Glutamatergic neuron (in vitro differentiated cells): ENCODE measurements at regions not wholly inside any gene's neighbourhood (a gene's known extent, or its start where the extent isn't known, plus 50 kb on each side); places are given as distances from the start of the nearest gene placed in this dataset.
"Not testable (repeated sequence)": the region's sequence is repeated elsewhere in the genome, so short reads cannot be mapped to it uniquely, and the experiment has no call there.

Source experiments
- DNase-seq: peaks from one replicate; pipeline ENCODE4 v3.0.0; 2022
- H3K27ac Mint-ChIP-seq: one replicate; pipeline ENCODE4 v1.8.0; 2020; ENCODE audit warnings: mild to moderate bottlenecking, mixed read lengths, inconsistent platforms; ENCODE audit not compliant: unreplicated experiment
- H3K27me3 Mint-ChIP-seq: one replicate; pipeline ENCODE4 v1.8.0; 2020; ENCODE audit warnings: mild to moderate bottlenecking, moderate library complexity, mixed read lengths, inconsistent platforms; ENCODE audit not compliant: unreplicated experiment
- H3K36me3 Mint-ChIP-seq: one replicate; pipeline ENCODE4 v1.8.0; 2020; ENCODE audit warnings: mild to moderate bottlenecking, mixed read lengths, inconsistent platforms; ENCODE audit not compliant: unreplicated experiment
- H3K4me1 Mint-ChIP-seq: one replicate; pipeline ENCODE4 v1.8.0; 2020; ENCODE audit warnings: mild to moderate bottlenecking, low read depth, mixed read lengths, inconsistent platforms; ENCODE audit not compliant: unreplicated experiment
- H3K4me3 Mint-ChIP-seq: one replicate; pipeline ENCODE4 v1.8.0; 2020; ENCODE audit warnings: mild to moderate bottlenecking, mixed read lengths, inconsistent platforms; ENCODE audit not compliant: unreplicated experiment
- H3K9me3 Mint-ChIP-seq: one replicate; pipeline ENCODE4 v1.8.0; 2020; ENCODE audit warnings: mild to moderate bottlenecking, moderate library complexity, mixed read lengths, inconsistent platforms; ENCODE audit not compliant: unreplicated experiment
- CTCF ChIP-seq: fragments of 200-600 bp; sonication (generic); IDR thresholded peaks from one replicate; pipeline ENCODE4 v1.5.0; 2021; ENCODE audit not compliant: partially characterized antibody, unreplicated experiment

- Mint-ChIP-seq H3K4me3 (no peak overlapping the region), H3K9me3 (peaks cover 1% of the 10 kb centered on the region), H3K4me1 (peaks cover 12% of the 10 kb centered on the region), H3K27ac (no peak overlapping the region), H3K27me3 (no peaks in the 10 kb centered on the region), H3K36me3 (no peaks in the 10 kb centered on the region)
- DNase-seq: no peak
- TF ChIP-seq CTCF: no peak
Observed at GRCh38 chr3:18558507-18558906, 133.4 kb upstream of the SATB1 start.

- H3K4me3 Mint-ChIP-seq: no peak overlapping the region
- no peak for TF ChIP-seq CTCF
- no peaks in the 10 kb centered on the region for H3K27me3 Mint-ChIP-seq
- H3K9me3 Mint-ChIP-seq: peaks cover 1% of the 10 kb centered on the region
- H3K4me1 Mint-ChIP-seq: peaks cover 9% of the 10 kb centered on the region
- DNase-seq: no peak
- no peak overlapping the region for H3K27ac Mint-ChIP-seq
- no peaks in the 10 kb centered on the region for H3K36me3 Mint-ChIP-seq
Observed at GRCh38 chr3:18557216-18557615, 132.1 kb upstream of the SATB1 start.

GRCh38 chr3:18556503-18557135, 131.5 kb upstream of the SATB1 start:
- H3K9me3 Mint-ChIP-seq: peaks cover 1% of the 10 kb centered on the region
- no peak overlapping the region for H3K27ac Mint-ChIP-seq
- no peaks in the 10 kb centered on the region for H3K27me3 Mint-ChIP-seq
- no peak for TF ChIP-seq CTCF
- peaks cover 4% of the 10 kb centered on the region for H3K4me1 Mint-ChIP-seq
- no peak overlapping the region for H3K4me3 Mint-ChIP-seq
- H3K36me3 Mint-ChIP-seq: no peaks in the 10 kb centered on the region
- no peak for DNase-seq

GRCh38 chr3:18556001-18556408, 130.9 kb upstream of the SATB1 start:
- H3K36me3 Mint-ChIP-seq: no peaks in the 10 kb centered on the region
- H3K27me3 Mint-ChIP-seq: no peaks in the 10 kb centered on the region
- H3K9me3 Mint-ChIP-seq: peaks cover 1% of the 10 kb centered on the region
- H3K4me1 Mint-ChIP-seq: peaks cover 4% of the 10 kb centered on the region
- no peak for DNase-seq
- no peak for TF ChIP-seq CTCF
- no peak overlapping the region for H3K27ac Mint-ChIP-seq
- no peak overlapping the region for H3K4me3 Mint-ChIP-seq

GRCh38 chr3:18552579-18553105, 127.5 kb upstream of the SATB1 start:
- not testable (repeated sequence) for H3K27ac Mint-ChIP-seq, H3K27me3 Mint-ChIP-seq, H3K4me3 Mint-ChIP-seq, H3K4me1 Mint-ChIP-seq, H3K36me3 Mint-ChIP-seq, H3K9me3 Mint-ChIP-seq, DNase-seq
